ENCODE measurements at regions not wholly inside any gene's neighbourhood (a gene's known extent, or its start where the extent isn't known, plus 50 kb on each side); places are given as distances from the start of the nearest gene placed in this dataset.
"Not testable (repeated sequence)": the region's sequence is repeated elsewhere in the genome, so short reads cannot be mapped to it uniquely, and the experiment has no call there.

DNA sequence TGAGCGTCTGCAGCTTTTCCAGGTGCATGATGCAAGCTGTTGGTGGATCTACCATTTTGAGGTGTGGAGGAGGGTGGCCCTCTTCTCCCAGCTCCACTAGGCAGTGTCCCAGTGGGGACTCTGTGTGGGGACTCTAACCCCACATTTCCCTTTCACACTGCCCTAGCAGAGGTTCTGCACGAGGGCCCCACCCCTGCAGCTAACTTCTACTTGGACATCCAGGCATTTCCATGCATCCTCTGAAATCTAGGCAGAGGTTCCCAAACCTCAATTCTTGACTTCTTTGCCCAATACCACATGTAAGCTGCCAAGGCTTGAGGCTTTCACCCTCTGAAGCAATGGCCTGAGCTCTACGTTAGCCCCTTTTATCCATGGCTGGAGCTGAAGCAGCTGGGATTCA lies 61.4 kb upstream of the HGFAC start:
- DNase-seq (ENCODE audit: low spot score): not testable (repeated sequence)

DNA sequence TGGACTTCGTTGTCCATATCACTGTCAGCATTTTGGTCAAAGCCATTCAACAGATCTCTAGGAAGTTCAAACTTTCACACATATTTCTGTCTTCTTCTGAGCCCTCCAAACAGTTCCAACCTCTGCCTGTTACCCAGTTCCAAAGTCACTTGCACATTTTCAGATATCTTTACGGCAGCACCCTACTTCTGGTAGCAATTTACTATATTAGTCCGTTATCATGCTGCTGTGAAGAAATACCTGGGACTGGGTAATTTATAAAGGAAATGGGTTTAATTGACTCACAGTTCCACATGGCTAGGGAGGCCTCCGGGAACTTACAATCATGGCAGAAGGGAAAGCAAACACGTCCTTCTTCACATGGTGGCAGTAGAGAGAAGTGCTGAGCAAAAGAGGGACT lies 60.6 kb upstream of the HGFAC start:
- DNase-seq (ENCODE audit: low spot score): not testable (repeated sequence)

DNA sequence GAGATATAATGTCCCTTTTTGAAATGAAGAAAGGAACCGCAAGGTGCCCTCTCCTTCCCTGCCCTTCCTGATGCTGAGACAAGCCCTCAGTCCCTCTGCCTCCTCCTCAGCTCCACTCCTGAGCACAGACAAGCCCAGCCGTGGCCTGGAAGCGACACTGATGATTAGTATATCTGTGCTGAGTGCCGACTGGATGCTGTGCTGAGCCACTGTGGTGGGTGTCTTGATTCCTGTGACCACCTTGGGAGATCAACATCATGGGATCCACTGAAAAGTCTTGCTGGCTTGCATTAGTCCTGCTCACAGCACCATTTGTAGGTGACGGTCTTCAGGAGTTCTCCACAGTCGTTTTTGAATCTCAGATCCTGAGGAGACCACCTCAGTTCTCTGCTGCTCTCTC lies 59.5 kb upstream of the HGFAC start:
- no peak for DNase-seq (ENCODE audit: low spot score)

DNA sequence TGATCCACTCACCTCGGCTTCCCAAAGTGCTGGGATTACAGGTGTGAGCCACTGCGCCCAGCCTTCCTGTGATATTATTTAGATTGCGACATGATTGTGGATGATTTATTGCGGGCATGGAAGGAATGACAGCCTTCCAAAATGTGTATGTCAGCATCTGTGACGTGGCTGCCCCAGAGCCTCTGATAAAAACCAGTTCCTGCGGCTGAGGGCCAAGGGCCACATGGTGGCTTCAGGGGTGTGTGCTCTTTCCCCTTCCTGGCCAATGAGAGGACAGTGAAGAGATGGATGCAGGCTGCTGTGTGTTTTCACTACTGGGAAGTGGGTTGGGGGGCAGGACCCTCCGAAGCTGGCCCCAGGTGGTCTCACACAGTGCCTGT lies 57.4 kb upstream of the HGFAC start:
- DNase-seq (ENCODE audit: low spot score): no peak

DNA sequence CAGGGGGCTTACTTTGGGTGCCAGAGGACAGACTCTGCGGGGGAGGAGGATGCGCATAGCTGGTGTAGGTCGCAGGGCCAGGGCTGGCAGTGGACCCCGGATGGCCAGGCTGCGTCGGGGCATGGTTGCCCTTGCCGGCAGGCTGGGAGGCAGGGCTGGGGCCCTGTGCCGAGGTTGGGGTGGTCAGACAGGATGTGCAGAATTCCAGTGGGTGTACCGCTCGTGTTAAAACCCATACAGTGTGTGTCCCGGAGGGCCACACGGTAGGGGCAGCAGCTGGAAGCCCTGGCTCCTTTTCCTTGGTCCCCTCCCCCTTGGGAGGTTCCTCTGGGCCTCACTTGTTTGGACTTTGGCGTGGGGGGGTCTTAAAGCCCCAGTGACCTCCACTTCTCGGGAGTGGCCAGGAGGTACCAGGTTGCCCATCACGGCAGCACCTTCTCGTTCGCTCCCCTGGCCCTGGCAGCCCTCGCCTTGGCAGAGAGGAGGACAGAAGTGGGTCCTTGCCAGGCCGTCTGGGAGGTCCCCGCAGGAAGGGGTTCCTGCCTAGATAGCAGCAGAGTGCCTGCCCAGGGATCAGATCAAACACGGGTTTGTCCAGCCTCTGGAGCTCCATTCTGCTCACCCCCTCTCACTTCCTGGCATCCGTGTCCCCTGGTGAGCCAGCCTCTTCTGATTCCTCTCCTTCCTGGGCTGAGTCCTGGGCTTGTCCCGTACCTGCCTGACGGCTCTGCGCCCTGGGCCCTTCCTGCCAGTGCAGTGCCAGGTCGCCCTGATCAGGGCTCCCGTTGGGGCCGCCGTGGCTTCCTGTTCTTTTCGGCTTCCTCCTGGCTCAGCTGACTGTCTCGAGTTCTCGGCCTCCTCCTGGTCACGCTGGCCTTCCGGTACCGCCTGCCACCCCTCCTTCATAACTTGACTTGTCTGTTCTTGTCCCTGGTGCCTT lies 56.7 kb upstream of the HGFAC start:
- DNase-seq (ENCODE audit: low spot score): no peak

DNA sequence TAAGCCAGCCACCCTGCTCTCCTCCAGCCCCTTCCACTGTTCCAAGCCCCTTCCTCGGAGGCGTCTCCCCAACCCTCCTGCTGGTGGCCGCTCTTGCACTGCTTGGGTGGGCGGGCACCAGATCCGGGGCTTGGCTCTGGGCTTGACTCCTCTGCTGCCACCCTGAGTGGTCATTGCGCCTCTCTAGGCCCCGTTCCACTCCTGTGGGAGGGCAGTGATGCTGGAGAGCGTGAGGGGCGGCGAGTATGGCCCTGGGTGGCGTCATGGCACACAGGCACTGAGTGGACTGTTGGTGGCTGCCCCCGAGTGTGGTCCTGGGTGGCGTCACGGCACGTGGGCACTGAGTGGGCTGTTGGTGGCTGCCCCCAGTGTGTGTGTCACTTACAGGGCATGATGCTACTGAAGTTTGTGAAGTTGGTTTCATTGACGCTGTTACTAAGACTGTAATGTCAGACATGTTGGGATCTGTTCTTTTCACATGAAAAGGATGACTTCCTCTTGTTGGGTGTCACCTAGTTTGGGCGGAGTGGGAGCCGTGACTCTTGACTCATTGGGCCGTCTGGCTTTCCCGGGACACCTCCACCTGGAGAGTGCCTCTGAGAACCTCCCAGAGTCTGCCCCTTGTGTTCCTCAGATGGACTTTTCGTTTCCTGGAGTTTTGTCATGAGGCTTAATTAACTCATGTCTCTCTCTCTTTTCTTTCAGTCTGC lies 55.9 kb upstream of the HGFAC start:
- DNase-seq (ENCODE audit: low spot score): no peak

DNA sequence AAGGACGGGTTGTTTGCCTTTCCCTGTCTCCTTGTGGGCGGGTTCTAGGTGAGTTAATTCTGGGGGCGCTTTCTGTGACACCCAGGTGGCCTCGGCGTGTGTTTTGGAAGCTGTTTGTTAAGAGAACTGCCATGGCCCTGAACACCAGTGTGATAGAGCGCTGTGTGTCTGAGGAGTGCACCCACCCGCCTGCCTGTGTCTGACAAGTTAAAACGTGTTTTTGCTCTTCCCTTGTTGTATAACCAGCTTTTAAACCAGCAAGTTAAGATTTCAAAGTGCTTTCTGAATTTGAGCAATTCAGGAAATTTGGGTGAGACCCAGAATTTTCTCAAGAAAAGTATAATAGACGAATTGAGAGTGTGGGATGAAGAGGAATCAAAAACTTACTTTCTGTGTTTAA lies 55.2 kb upstream of the HGFAC start:
- no peak for DNase-seq (ENCODE audit: low spot score)

DNA sequence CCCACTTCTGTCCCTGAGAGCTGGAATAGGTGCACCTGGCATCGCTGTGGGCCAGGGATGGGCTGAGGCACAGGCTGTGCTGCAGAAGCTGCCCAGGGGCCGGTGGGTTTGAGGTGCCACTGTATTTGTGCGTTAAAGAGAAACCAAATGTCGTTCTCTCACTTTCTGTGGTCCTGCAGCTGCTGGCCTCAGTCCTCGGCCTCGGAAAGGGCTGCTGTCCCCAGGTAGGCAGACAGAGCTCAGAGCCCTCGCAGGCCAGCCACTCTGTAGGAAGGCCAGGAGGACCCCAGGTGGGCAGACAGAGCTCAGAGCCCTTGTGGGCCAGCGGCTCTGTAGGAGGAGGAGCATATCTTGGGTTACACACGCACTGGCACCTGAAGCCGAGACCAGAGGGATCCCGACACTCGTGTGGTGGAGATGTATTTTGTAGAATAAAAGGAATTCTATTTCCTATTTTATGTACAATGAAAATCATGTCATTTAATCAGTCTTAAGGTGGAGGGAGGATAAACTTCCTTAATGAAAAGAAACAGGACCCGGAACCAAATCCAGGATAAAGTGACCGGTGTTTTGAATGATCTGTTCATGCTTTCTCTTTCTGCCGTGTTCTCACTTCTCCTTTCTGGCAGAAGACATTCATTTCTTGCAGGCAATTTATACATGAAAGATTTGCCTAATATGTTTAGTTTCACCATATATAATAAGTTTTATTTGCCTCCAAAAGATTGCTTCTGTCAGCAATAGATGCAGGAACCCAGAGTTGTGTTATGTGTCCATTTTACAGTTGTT lies 54.4 kb upstream of the HGFAC start:
- no peak for DNase-seq (ENCODE audit: low spot score)

DNA sequence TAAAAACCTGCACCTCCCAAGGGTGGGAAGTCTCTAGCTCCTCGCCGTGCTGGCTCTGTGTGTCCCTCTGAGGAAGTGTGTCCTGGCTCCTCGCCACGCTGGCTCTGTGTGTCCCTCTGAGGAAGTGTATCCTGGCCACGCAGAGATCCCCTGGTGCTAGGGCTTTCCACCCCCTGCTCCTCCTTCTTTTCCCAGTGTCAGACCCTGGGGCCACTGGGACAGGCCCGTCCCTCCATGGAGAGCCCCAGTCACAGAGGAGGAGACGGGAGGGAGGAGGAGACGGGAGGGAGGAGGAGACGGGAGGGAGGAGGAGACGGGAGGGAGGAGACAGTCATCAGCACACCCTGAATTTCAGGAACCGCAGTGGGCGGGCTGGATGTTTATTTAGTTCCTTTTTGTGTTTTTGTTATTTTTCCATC lies 53.8 kb upstream of the HGFAC start:
- DNase-seq (ENCODE audit: low spot score): no peak

DNA sequence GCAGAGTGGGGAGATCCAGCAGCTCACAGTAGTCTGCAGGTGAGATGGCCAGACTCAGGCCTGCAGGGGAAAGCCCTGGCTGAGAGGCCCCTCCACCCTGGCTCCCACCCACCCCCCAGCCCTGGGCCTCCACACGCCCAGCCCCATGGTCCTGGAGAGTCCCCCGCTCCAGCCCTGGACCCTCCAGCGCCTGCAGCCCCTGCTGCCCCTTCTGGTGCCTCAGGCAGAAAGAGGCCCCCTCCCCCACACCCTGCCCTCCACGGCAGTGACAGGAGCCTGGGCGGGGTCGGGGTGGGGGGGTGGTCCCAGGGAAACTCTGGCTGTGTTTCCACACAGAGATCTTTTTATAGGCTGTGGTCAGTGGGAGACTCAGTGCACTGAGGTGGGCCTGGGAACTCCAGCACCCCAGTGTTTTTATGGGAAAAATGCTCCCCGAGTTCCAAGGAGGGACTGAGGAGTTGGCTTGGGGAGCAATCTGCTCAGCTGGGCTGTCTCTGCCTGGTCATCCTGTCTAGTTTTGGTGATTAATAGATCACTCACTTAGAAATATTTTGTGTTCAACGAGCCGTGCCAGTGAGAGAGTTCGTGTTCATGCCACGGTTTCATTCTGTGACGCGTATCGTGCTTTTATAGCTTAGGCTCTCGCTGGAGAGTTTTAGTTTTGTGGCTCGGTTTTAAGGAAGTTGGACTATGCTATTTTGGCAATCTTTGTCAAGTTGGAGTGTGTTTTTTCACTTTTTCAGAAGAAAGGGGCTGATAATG lies 53.1 kb upstream of the HGFAC start:
- no peak for DNase-seq (ENCODE audit: low spot score)

DNA sequence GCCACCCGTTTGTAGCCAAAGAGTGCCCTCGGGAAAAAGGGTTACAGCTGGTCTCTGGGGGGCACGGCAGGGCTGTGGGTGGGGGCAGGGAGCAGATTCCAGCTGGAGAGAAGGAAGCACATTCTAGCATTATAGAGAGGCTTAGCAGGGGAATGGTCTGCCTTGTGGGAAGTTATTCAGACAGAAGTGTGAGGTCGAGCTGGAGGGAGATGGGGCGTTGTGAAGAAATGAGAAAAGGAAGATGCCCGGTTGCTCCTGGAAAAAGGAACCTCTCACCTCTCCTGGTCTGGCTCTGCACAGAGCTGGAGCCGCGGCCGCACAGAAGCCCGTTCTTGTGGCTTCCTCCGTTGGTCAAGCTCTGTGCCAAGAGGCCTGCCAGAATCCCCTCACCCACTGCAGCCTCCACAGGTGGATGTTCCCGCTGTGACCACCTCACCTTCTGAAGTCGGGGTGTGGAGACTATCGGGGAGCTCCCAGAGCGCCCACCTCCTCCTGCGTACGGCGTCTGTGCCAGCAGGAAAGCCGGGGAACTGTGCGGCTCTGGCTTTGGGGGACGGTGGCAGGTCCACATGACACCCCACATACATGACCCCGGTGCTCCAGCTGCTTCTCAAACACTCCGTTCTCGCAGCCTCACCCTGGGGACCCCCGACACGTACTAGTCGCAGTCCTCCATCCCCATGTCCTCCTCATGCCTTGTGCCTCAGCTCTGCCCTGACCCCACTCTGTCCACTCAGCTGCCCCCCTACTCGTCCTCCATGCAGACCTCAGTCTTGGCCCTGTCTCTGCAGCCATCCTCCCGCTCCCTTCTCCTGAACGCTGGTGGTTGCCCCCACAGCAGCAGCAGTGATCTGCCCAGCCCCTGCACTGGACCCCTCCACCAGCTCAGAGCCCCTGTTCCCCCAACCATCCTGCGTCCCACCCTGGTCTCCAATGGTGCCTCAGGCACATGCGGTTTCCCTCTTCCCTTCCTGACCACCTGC lies 52.2 kb upstream of the HGFAC start:
- DNase-seq (ENCODE audit: low spot score): no peak

DNA sequence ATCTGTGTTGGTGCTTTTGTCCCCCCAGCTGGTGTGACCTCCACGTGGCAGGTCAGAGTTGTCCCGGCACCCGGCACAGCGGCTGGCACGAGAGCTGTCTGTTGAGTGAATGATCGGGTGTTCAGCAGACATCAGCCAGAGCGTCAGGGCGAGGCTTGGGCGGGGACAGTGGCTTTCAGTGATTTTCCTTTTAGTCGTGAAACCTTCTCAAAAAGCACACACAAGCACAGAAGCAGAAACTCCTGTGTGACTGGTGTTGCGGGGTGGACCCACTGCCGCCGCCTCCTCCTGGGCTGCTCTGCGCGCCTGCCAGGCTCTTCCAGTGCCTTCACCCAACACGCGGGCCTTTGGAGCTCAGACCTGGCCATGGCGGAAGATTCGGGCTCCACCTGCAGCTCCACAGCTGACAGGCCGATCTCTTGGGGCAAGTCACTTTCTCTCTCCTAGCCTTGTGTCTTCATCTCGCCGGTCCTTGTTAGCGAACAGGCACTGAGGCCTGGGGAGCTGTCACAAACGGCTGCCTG lies 51.4 kb upstream of the HGFAC start:
- DNase-seq (ENCODE audit: low spot score): no peak

DNA sequence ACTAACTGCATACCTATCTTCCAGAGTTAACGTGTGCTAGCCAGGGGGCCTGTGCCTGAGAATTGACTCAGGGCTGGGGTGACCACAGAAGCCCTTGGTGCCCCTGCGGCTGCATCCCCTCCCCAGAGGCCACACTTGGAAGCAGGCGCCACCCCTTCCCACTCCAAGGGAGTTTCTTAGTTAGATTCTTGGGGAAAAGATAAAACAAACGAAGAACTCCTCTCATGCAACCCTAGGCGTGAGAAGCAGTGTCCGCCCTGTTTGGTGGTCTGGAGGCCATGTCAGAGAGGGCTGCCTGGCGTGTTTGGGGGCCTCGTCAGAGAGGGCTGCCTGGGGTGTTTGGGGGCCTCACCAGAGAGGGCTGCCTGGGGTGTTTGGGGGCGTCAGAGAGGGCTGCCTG lies 50.3 kb upstream of the HGFAC start:
- no peak for DNase-seq (ENCODE audit: low spot score)
